ENCODE measurements at regions not wholly inside any gene's neighbourhood (a gene's known extent, or its start where the extent isn't known, plus 50 kb on each side); places are given as distances from the start of the nearest gene placed in this dataset.
"Not testable (repeated sequence)": the region's sequence is repeated elsewhere in the genome, so short reads cannot be mapped to it uniquely, and the experiment has no call there.

- DNase-seq: no peak
Observed at GRCh38 chr1:184851822-184852746, 97.4 kb upstream of the EDEM3 start.

GRCh38 chr1:184843732-184844495 is 89.3 kb upstream of the EDEM3 start:
- peak; percentile 11 for DNase-seq

- no peak for DNase-seq
Observed at GRCh38 chr1:184840596-184840995, 85.9 kb upstream of the EDEM3 start.

- DNase-seq: no peak
Observed at GRCh38 chr1:184838504-184838951, 83.9 kb upstream of the EDEM3 start.

- no peak for DNase-seq
Observed at GRCh38 chr1:184836934-184837895, 82.6 kb upstream of the EDEM3 start.

- no peak for DNase-seq
Observed at GRCh38 chr1:184836141-184836540, 81.5 kb upstream of the EDEM3 start.

- DNase-seq: not testable (repeated sequence)
Observed at GRCh38 chr1:184833994-184834393, 79.3 kb upstream of the EDEM3 start.

- DNase-seq: no peak
Observed at GRCh38 chr1:184832517-184832916, 77.9 kb upstream of the EDEM3 start.

- not testable (repeated sequence) for DNase-seq
Observed at GRCh38 chr1:184829496-184829895, 74.8 kb upstream of the EDEM3 start.

- DNase-seq: no peak
Observed at GRCh38 chr1:184828369-184828717, 73.7 kb upstream of the EDEM3 start.

GRCh38 chr1:184827600-184828368 is 73.1 kb upstream of the EDEM3 start:
- no peak for DNase-seq

- DNase-seq: no peak
Observed at GRCh38 chr1:184826001-184826400, 71.3 kb upstream of the EDEM3 start.

- DNase-seq: no peak
Observed at GRCh38 chr1:184825571-184825970, 70.9 kb upstream of the EDEM3 start.

GRCh38 chr1:184824691-184825323 is 70.1 kb upstream of the EDEM3 start:
- no peak for DNase-seq

- DNase-seq: no peak
Observed at GRCh38 chr1:184823080-184823479, 68.4 kb upstream of the EDEM3 start.

- no peak for DNase-seq
Observed at GRCh38 chr1:184822267-184822666, 67.6 kb upstream of the EDEM3 start.

GRCh38 chr1:184821658-184822057 is 67.0 kb upstream of the EDEM3 start:
- no peak for DNase-seq

- DNase-seq: no peak
Observed at GRCh38 chr1:184820956-184821355, 66.3 kb upstream of the EDEM3 start.

GRCh38 chr1:184820218-184820750 is 65.6 kb upstream of the EDEM3 start:
- DNase-seq: no peak

- DNase-seq: no peak
Observed at GRCh38 chr1:184818646-184819045, 64.0 kb upstream of the EDEM3 start.

- DNase-seq: not testable (repeated sequence)
Observed at GRCh38 chr1:184817003-184817402, 62.3 kb upstream of the EDEM3 start.

Data from stimulated activated CD4-positive, alpha-beta T cell treated with anti-CD3 and anti-CD28 coated beads, Interleukin-4, amount 100 ng/mL, for 1 hour (primary cell).